Adipocyte (in vitro differentiated cells): ENCODE measurements at regions not wholly inside any gene's neighbourhood (a gene's known extent, or its start where the extent isn't known, plus 50 kb on each side); places are given as distances from the start of the nearest gene placed in this dataset.

Experiments used
- DNase-seq: peaks from one replicate; pipeline ENCODE4 v3.0.0-alpha.2; 2015; ENCODE audit warnings: low read depth
- H3K27me3 ChIP-seq: replicated peaks from 2 replicates; pipeline ENCODE4 v1.7.0; 2013; ENCODE audit warnings: mild to moderate bottlenecking, low read length, moderate library complexity; ENCODE audit not compliant: control insufficient read depth, insufficient read depth
- H3K36me3 ChIP-seq: 2 replicates; pipeline ENCODE4 v1.7.0; 2013; ENCODE audit warnings: low read length, mild to moderate bottlenecking, moderate library complexity; ENCODE audit not compliant: control insufficient read depth, insufficient read depth, severe bottlenecking
- H3K4me1 ChIP-seq: 2 replicates; pipeline ENCODE4 v1.7.0; 2013; ENCODE audit warnings: mild to moderate bottlenecking, low read length, moderate library complexity; ENCODE audit not compliant: control insufficient read depth, insufficient read depth
- H3K4me3 ChIP-seq: 2 replicates; pipeline ENCODE4 v1.7.0; 2013; ENCODE audit warnings: mild to moderate bottlenecking, low read length, moderate library complexity
- H3K9ac ChIP-seq: 2 replicates; pipeline ENCODE4 v1.7.0; 2013; ENCODE audit warnings: mild to moderate bottlenecking, low read length, moderate library complexity
- H3K9me3 ChIP-seq: 2 replicates; pipeline ENCODE4 v1.7.0; 2013; ENCODE audit warnings: mild to moderate bottlenecking, low read length, moderate library complexity; ENCODE audit not compliant: control insufficient read depth

DNA sequence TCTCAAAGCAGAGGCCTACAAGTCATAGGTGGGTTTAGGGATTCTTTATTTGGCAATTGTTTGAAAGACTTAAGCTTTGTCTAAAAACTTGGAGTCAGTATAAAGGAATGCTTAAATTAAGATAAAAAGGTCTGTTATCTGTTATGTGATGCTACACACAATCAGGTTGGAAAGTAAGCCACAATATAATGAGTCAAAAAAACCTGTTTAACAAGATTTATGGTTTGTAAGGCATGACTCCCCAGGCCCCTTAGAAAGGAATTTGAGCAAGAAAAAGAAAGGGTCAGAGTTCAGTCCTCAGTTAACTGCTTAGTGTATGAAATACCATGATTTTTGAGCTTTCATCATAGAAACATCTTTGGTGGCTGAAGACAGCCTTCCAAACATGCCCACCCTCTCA, 66.8 kb upstream of the HMGN3 start:
- Histone ChIP-seq H3K36me3 (no peaks in the 10 kb centered on the region), H3K27me3 (no peaks in the 10 kb centered on the region), H3K9me3 (no peaks in the 10 kb centered on the region), H3K9ac (no peak overlapping the region), H3K4me3 (no peak overlapping the region), H3K4me1 (no peaks in the 10 kb centered on the region)
- DNase-seq = no peak

DNA sequence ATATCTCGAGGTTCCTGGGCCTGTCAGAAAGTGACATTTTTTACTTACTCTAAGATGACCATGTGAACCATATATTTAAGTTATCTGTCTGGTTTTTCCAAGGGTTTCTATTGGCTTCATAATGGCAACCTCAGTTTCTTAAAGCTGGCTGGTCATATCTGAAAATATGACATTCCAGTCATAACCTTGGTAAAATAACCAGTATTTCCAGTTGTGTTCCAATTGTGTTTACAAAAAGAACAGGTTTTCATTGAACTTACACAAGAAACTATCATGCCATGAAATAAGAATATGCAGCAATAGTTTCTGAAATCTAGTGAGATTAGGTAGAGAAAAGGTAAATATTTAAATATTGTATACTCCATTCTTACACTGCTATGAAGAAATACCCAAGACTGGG, 61.7 kb upstream of the HMGN3 start:
- H3K9ac ChIP-seq = no peak overlapping the region
- DNase-seq = no peak

More for the DNA sequence above, 61.7 kb upstream of the HMGN3 start:
- H3K4me1 ChIP-seq = no peaks in the 10 kb centered on the region
- no peak overlapping the region for H3K4me3 ChIP-seq
- H3K27me3 ChIP-seq = no peaks in the 10 kb centered on the region
- H3K36me3 ChIP-seq = no peaks in the 10 kb centered on the region
- no peaks in the 10 kb centered on the region for H3K9me3 ChIP-seq
